Body of pancreas (tissue), 4 donors: ENCODE measurements at regions not wholly inside any gene's neighbourhood (a gene's known extent, or its start where the extent isn't known, plus 50 kb on each side); places are given as distances from the start of the nearest gene placed in this dataset.

Source experiments
- CTCF ChIP-seq, 7 experiments: fragments of 450-650 bp in 4 of 7; fragments of 200-600 bp in 3 of 7; sonication (generic) in 3 of 7; IDR thresholded peaks; one replicate each; pipeline ENCODE4 v1.5.1; 2016 to 2019; ENCODE audit warnings: antibody characterized with exemption in 7 of 7
- POLR2A ChIP-seq, 3 donors: fragments of 450-650 bp; IDR thresholded peaks; one replicate each; pipeline ENCODE4 v1.6.1; 2016; ENCODE audit warnings: antibody characterized with exemption in 3 of 3, mild to moderate bottlenecking in 2 of 3

DNA sequence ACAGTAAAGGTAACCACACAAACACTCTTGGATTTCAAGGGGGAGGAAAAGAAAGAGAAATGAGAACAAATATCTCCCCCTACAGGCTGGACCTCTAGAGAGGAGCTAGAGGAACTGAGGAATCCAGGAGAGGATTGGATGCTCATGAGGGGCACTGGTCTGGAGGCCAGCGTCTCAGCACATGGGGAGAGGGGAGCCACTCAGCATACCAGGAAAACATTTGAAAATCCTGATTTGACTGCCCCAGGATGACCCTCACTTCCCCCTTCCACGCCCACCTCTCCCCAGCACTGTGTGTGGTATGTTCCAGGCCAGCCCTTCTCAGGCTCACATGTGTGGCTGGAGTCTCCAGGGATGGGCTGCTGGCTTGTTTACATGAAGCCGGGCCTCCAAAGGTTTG lies 396.8 kb upstream of the ID2 start:
- no peak for TF ChIP-seq CTCF (IDR thresholded peaks at IDR 0.05)
- TF ChIP-seq POLR2A (IDR thresholded peaks at IDR 0.05) = no peak
